ENCODE measurements at regions not wholly inside any gene's neighbourhood (a gene's known extent, or its start where the extent isn't known, plus 50 kb on each side); places are given as distances from the start of the nearest gene placed in this dataset.

DNA sequence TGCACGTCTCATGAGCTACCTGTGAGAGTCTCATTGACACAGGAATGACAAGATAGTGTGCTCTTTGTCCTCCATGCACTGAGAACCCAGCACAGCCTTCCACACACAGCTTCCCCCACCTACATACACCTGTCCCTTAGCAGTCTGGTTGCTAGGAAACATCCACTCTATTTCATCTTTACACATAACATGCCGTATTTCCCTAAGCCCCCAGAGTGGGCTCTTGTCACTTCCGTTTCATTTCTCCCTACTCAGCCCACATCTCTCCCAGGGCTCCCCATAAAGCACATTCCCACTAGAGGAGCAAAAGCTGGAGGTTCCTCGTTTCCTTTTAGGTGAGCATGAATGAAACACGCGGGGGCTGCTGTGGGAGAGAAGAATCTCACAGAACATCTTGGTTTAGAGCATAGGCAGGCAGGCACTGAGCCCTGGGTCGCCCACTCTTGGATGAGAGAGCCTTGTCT lies 137.1 kb downstream of the ETS2 start:
- H3K36me3 Mint-ChIP-seq (ENCODE audit: low read depth) = peaks cover 2% of the 10 kb centered on the region
- peaks cover 12% of the 10 kb centered on the region for H3K4me1 Mint-ChIP-seq (ENCODE audit: low read depth)
- H3K4me3 Mint-ChIP-seq (ENCODE audit: unreplicated experiment) = no peak overlapping the region
- peaks cover 13% of the 10 kb centered on the region for H3K27me3 Mint-ChIP-seq (ENCODE audit: low read depth)
- H3K27ac Mint-ChIP-seq (ENCODE audit: unreplicated experiment) = no peak overlapping the region
- no peaks in the 10 kb centered on the region for H3K9me3 Mint-ChIP-seq (ENCODE audit: low read depth)
- DNase-seq (ENCODE audit: low spot score) = no peak
- TF ChIP-seq, protein P1, sequence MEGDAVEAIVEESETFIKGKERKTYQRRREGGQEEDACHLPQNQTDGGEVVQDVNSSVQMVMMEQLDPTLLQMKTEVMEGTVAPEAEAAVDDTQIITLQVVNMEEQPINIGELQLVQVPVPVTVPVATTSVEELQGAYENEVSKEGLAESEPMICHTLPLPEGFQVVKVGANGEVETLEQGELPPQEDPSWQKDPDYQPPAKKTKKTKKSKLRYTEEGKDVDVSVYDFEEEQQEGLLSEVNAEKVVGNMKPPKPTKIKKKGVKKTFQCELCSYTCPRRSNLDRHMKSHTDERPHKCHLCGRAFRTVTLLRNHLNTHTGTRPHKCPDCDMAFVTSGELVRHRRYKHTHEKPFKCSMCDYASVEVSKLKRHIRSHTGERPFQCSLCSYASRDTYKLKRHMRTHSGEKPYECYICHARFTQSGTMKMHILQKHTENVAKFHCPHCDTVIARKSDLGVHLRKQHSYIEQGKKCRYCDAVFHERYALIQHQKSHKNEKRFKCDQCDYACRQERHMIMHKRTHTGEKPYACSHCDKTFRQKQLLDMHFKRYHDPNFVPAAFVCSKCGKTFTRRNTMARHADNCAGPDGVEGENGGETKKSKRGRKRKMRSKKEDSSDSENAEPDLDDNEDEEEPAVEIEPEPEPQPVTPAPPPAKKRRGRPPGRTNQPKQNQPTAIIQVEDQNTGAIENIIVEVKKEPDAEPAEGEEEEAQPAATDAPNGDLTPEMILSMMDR (IDR thresholded peaks at IDR 0.05) = no peak

DNA sequence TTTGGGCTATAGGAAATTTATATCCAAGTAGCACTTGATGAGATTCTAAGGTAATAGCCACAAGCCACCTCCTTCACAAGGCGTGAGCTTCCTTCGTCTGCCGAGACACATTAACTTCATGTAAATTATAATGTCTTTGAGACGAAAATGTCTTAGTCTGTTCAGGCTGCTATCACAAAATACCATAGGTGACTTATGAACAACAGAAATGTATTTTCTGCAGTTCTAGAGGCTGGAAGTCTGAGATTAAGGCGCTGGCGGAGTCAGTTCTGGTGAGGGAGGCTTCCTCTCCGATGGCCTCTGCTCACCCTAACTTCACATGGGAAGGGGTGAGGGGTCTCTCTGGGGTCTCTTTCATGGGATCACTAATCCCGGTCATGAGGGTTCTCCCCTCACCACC lies 133.0 kb downstream of the ETS2 start:
- H3K27ac Mint-ChIP-seq (ENCODE audit: unreplicated experiment) = no peak overlapping the region
- DNase-seq (ENCODE audit: low spot score) = no peak
- H3K4me1 Mint-ChIP-seq (ENCODE audit: low read depth) = no peaks in the 10 kb centered on the region
- no peaks in the 10 kb centered on the region for H3K9me3 Mint-ChIP-seq (ENCODE audit: low read depth)
- TF ChIP-seq, protein P1 (IDR thresholded peaks at IDR 0.05) = no peak
- no peak overlapping the region for H3K4me3 Mint-ChIP-seq (ENCODE audit: unreplicated experiment)
- H3K36me3 Mint-ChIP-seq (ENCODE audit: low read depth) = peaks cover 4% of the 10 kb centered on the region
- peaks cover 13% of the 10 kb centered on the region for H3K27me3 Mint-ChIP-seq (ENCODE audit: low read depth)

DNA sequence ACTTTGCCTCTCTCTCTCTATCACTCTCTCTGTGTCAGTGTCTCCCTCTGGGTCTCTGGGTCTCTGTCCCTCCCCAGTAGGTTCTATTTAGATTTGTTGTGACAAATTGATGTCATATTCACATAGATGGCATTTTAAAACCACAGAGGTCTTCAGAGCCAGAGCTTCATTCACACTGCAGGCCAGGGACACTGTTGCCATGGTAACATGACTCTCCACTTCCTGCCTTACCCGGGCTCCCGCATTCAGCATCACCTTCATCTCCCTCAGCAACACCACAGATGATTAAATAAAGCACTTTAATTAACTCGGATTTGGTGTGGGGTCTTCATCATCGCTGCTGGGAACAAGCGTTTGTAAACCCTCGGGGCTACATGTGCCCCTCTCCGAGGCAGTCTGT lies 132.6 kb downstream of the ETS2 start:
- no peak overlapping the region for H3K4me3 Mint-ChIP-seq (ENCODE audit: unreplicated experiment)
- H3K9me3 Mint-ChIP-seq (ENCODE audit: low read depth) = no peaks in the 10 kb centered on the region
- peaks cover 4% of the 10 kb centered on the region for H3K36me3 Mint-ChIP-seq (ENCODE audit: low read depth)
- TF ChIP-seq, protein P1 (IDR thresholded peaks at IDR 0.05) = no peak
- DNase-seq (ENCODE audit: low spot score) = no peak
- no peaks in the 10 kb centered on the region for H3K4me1 Mint-ChIP-seq (ENCODE audit: low read depth)
- no peak overlapping the region for H3K27ac Mint-ChIP-seq (ENCODE audit: unreplicated experiment)
- H3K27me3 Mint-ChIP-seq (ENCODE audit: low read depth) = peaks cover 13% of the 10 kb centered on the region

DNA sequence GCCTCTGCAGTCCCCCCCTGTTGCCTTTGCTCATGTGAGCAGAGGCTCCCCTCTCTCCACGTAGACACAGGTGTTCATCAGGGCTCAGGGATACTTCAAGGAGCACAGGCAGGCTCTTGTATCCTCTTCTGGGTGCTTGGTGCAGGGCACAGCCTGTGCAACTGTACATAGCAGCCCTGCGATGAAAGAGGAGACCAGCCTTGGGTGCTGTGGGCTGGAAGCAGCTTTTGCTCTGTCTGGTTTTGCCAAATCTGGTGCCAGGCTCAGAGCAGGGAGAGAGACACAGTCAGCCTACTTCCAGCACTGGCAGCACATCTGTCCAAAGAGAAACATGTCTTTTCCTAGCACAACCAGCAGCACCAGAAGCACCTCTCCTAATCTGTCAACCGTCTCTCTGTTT lies 132.1 kb downstream of the ETS2 start:
- Mint-ChIP-seq H3K4me3 (ENCODE audit: unreplicated experiment) (no peak overlapping the region), H3K4me1 (ENCODE audit: low read depth) (no peaks in the 10 kb centered on the region), H3K9me3 (ENCODE audit: low read depth) (no peaks in the 10 kb centered on the region), H3K27me3 (ENCODE audit: low read depth) (peaks cover 14% of the 10 kb centered on the region), H3K36me3 (ENCODE audit: low read depth) (peaks cover 4% of the 10 kb centered on the region), H3K27ac (ENCODE audit: unreplicated experiment) (no peak overlapping the region)
- TF ChIP-seq, protein P1 (IDR thresholded peaks at IDR 0.05) = no peak
- DNase-seq (ENCODE audit: low spot score) = no peak

DNA sequence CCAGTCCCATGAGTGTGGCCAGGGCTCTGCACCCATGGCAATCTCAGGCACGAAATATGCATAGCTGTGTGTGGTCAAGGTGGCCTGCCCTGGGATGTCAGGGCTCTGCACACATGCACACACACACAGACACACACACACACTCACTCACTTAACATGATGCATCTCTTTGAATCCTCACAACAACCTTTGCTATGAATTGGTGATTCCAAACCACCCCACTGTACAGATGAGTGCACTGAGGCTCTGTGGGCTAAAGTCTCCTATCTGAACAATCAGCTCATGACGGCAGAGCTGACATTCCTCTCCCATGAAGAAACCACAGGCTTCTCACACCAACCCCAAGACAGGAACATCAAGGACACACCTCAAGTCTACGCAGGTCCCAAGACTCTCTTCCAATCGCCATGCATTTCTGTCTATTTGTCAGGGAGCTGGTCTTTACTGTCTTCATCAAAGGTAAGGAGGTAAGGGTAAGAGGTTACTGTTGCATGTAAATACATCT lies 131.6 kb downstream of the ETS2 start:
- H3K36me3 Mint-ChIP-seq (ENCODE audit: low read depth) = peaks cover 4% of the 10 kb centered on the region
- DNase-seq (ENCODE audit: low spot score) = no peak
- no peaks in the 10 kb centered on the region for H3K9me3 Mint-ChIP-seq (ENCODE audit: low read depth)
- no peak overlapping the region for H3K4me3 Mint-ChIP-seq (ENCODE audit: unreplicated experiment)
- no peak overlapping the region for H3K27ac Mint-ChIP-seq (ENCODE audit: unreplicated experiment)
- TF ChIP-seq, protein P1 (IDR thresholded peaks at IDR 0.05) = no peak
- peaks cover 14% of the 10 kb centered on the region for H3K27me3 Mint-ChIP-seq (ENCODE audit: low read depth)
- H3K4me1 Mint-ChIP-seq (ENCODE audit: low read depth) = no peaks in the 10 kb centered on the region
